GM23338 (cell line): ENCODE measurements at regions not wholly inside any gene's neighbourhood (a gene's known extent, or its start where the extent isn't known, plus 50 kb on each side); places are given as distances from the start of the nearest gene placed in this dataset.

Experiments
- ATAC-seq: fragments of 200-7000 bp; cut with Tn5 transposase; 3 replicates; pipeline ENCODE4 v1.9.1; 2020
- DNase-seq: peaks from one replicate; pipeline ENCODE4 v3.0.0-alpha.2; 2015; ENCODE audit warnings: low spot score
- H2AFZ ChIP-seq: fragments of 200-600 bp; sonication (generic); 2 replicates; pipeline ENCODE4 v1.8.0; 2016; ENCODE audit warnings: antibody characterized with exemption, mild to moderate bottlenecking, moderate library complexity
- H3F3A ChIP-seq: fragments of 200-600 bp; sonication (generic); replicated peaks from 2 replicates; pipeline ENCODE4 v1.8.0; 2017; ENCODE audit warnings: antibody characterized with exemption, mixed run types, low read depth
- H3K27ac ChIP-seq: fragments of 200-600 bp; sonication (generic); 2 replicates; pipeline ENCODE4 v1.6.1; 2016; ENCODE audit warnings: low read depth
- H3K27me3 ChIP-seq: fragments of 200-600 bp; sonication (generic); 2 replicates; pipeline ENCODE4 v1.8.0; 2016; ENCODE audit warnings: mild to moderate bottlenecking, mixed run types, moderate library complexity; ENCODE audit not compliant: insufficient read depth
- H3K36me3 ChIP-seq: fragments of 200-600 bp; sonication (generic); 2 replicates; pipeline ENCODE4 v1.8.0; 2016; ENCODE audit warnings: mild to moderate bottlenecking; ENCODE audit not compliant: insufficient read depth
- H3K4me1 ChIP-seq: fragments of 200-600 bp; sonication (generic); 2 replicates; pipeline ENCODE4 v1.8.0; 2016; ENCODE audit warnings: mild to moderate bottlenecking, moderate library complexity; ENCODE audit not compliant: insufficient read depth
- H3K4me2 ChIP-seq: fragments of 200-600 bp; sonication (generic); 2 replicates; pipeline ENCODE4 v1.7.1; 2017; ENCODE audit warnings: mixed run types
- H3K4me3 ChIP-seq: fragments of 200-600 bp; sonication (generic); 2 replicates; pipeline ENCODE4 v1.6.1; 2016; ENCODE audit warnings: mixed run types
- H3K79me2 ChIP-seq: fragments of 200-600 bp; sonication (generic); replicated peaks from 2 replicates; pipeline ENCODE4 v1.8.0; 2017; ENCODE audit warnings: mild to moderate bottlenecking; ENCODE audit not compliant: insufficient read depth
- H3K9me2 ChIP-seq: fragments of 200-600 bp; sonication (generic); 2 replicates; pipeline ENCODE4 v1.8.0; 2017; ENCODE audit not compliant: insufficient read depth
- H4K20me1 ChIP-seq: fragments of 200-600 bp; sonication (generic); replicated peaks from 2 replicates; pipeline ENCODE4 v1.8.0; 2017; ENCODE audit warnings: mild to moderate bottlenecking; ENCODE audit not compliant: insufficient read depth
- H3K27ac Mint-ChIP-seq: 2 replicates; pipeline ENCODE4 v1.8.0; 2020; ENCODE audit warnings: inconsistent platforms, mild to moderate bottlenecking, moderate library complexity, mixed read lengths
- H3K27me3 Mint-ChIP-seq: 3 replicates; pipeline ENCODE4 v1.8.0; 2022; ENCODE audit warnings: low read depth, mild to moderate bottlenecking, moderate library complexity, mixed read lengths, inconsistent platforms; ENCODE audit not compliant: insufficient read depth, poor library complexity
- H3K36me3 Mint-ChIP-seq: 3 replicates; pipeline ENCODE4 v1.8.0; 2021; ENCODE audit warnings: low read depth, mild to moderate bottlenecking, inconsistent platforms, moderate library complexity, mixed read lengths
- H3K4me1 Mint-ChIP-seq: 3 replicates; pipeline ENCODE4 v1.8.0; 2020; ENCODE audit warnings: mild to moderate bottlenecking, inconsistent platforms, mixed read lengths
- H3K4me3 Mint-ChIP-seq: 3 replicates; pipeline ENCODE4 v1.8.0; 2021; ENCODE audit warnings: moderate library complexity, mild to moderate bottlenecking, inconsistent platforms, mixed read lengths
- H3K9me3 Mint-ChIP-seq: 3 replicates; pipeline ENCODE4 v1.8.0; 2020; ENCODE audit warnings: moderate library complexity, mild to moderate bottlenecking, inconsistent platforms, mixed read lengths
- CREB1 ChIP-seq: fragments of 250-450 bp; sonication (Bioruptor Pico); IDR thresholded peaks from 2 replicates; pipeline ENCODE4 v1.5.0; 2020; ENCODE audit warnings: low read depth, mild to moderate bottlenecking, moderate library complexity
- CTCF ChIP-seq, 2 experiments: fragments of 200-600 bp in 1 of 2; sonication (generic) in 1 of 2; conservative IDR thresholded peaks; 2 replicates each; pipeline versions ENCODE4 v1.5.1 to v1.6.1; 2016 to 2017; ENCODE audit warnings: antibody characterized with exemption in 2 of 2, low read depth in 2 of 2, mild to moderate bottlenecking in 2 of 2, moderate library complexity in 1 of 2
- ETS1 ChIP-seq: IDR thresholded peaks from 2 replicates; pipeline ENCODE4 v1.6.1; 2016; ENCODE audit warnings: antibody characterized with exemption
- EZH2 ChIP-seq: fragments of 200-600 bp; sonication (generic); IDR thresholded peaks from one replicate; pipeline ENCODE4 v1.8.0; 2017; ENCODE audit warnings: antibody characterized with exemption, mild to moderate bottlenecking, low read depth; ENCODE audit not compliant: unreplicated experiment
- EZH2phosphoT487 ChIP-seq: fragments of 200-600 bp; sonication (generic); IDR thresholded peaks from one replicate; pipeline ENCODE4 v1.8.1; 2018; ENCODE audit warnings: antibody characterized with exemption; ENCODE audit not compliant: unreplicated experiment
- JUNB ChIP-seq: IDR thresholded peaks from one replicate; pipeline ENCODE4 v1.6.1; 2016; ENCODE audit warnings: antibody characterized with exemption; ENCODE audit not compliant: unreplicated experiment
- NANOG ChIP-seq: IDR thresholded peaks from 2 replicates; pipeline ENCODE4 v1.6.1; 2016; ENCODE audit warnings: antibody characterized with exemption, borderline replicate concordance
- POLR2AphosphoS5 ChIP-seq: IDR thresholded peaks from 2 replicates; pipeline ENCODE4 v1.6.1; 2016; ENCODE audit warnings: antibody characterized with exemption, low read depth
- REST ChIP-seq: IDR thresholded peaks from one replicate; pipeline ENCODE4 v1.6.1; 2018; ENCODE audit warnings: antibody characterized with exemption; ENCODE audit not compliant: unreplicated experiment
- STAT1 ChIP-seq: IDR thresholded peaks from one replicate; pipeline ENCODE4 v1.6.1; 2016; ENCODE audit warnings: antibody characterized with exemption; ENCODE audit not compliant: unreplicated experiment
- ZNF114 ChIP-seq: fragments of 250-450 bp; sonication (Bioruptor Pico); IDR thresholded peaks from 2 replicates; pipeline ENCODE4 v1.5.0; 2020; ENCODE audit warnings: mild to moderate bottlenecking, moderate library complexity
- ZNF331 ChIP-seq: fragments of 250-450 bp; sonication (Bioruptor Pico); IDR thresholded peaks from 2 replicates; pipeline ENCODE4 v1.5.0; 2020; ENCODE audit warnings: low read depth, mild to moderate bottlenecking, moderate library complexity
- ZNF462 ChIP-seq: fragments of 250-450 bp; sonication (Bioruptor Pico); IDR thresholded peaks from 2 replicates; pipeline ENCODE4 v1.5.0; 2020; ENCODE audit warnings: mild to moderate bottlenecking, moderate library complexity

- ATAC-seq (no peak), DNase-seq (no peak)
- H3K4me3 ChIP-seq, result no peak overlapping the region
- no peaks in the 10 kb centered on the region for H4K20me1 ChIP-seq
- Mint-ChIP-seq H3K27ac (peak overlapping the region; percentile 24; the same call in 1 of the 2 replicates), H3K4me1 (peaks cover 20% of the 10 kb centered on the region; the same call in 2 of the 3 replicates), H3K36me3 (peaks cover 4% of the 10 kb centered on the region; the same call in 2 of the 3 replicates), H3K9me3 (peaks cover 4% of the 10 kb centered on the region; the same call in 1 of the 3 replicates), H3K27me3 (peaks cover 2% of the 10 kb centered on the region), H3K4me3 (no peak overlapping the region)
- H3K4me1 ChIP-seq, result peaks cover 27% of the 10 kb centered on the region
- H3K27ac ChIP-seq, result no peak overlapping the region
- H3K9me2 ChIP-seq, result no peaks in the 10 kb centered on the region
- no peaks in the 10 kb centered on the region for H3K79me2 ChIP-seq
- H3K27me3 ChIP-seq, result no peaks in the 10 kb centered on the region
- TF ChIP-seq EZH2, result no peak
- TF ChIP-seq ZNF462, result no peak
- TF ChIP-seq JUNB, result no peak
- TF ChIP-seq CREB1 (CRISPR knock-in tag), result no peak
- no peak for TF ChIP-seq POLR2AphosphoS5
- TF ChIP-seq ETS1, result no peak
- no peak for TF ChIP-seq EZH2phosphoT487
- TF ChIP-seq NANOG, result no peak
- TF ChIP-seq ZNF331 (CRISPR knock-in tag), result no peak
- TF ChIP-seq CTCF (conservative IDR thresholded peaks at IDR 0.05; ENCODE audit: low read depth in 2 of 2), result no peak
- no peak for TF ChIP-seq ZNF114 (CRISPR knock-in tag)
- TF ChIP-seq REST, result no peak
- TF ChIP-seq STAT1, result no peak
- no peaks in the 10 kb centered on the region for H3K36me3 ChIP-seq
- H3F3A ChIP-seq, result no peaks in the 10 kb centered on the region
- H2AFZ ChIP-seq, result no peak overlapping the region
- no peak overlapping the region for H3K4me2 ChIP-seq
These were observed 1966.0 kb downstream of the PCDH7 start for GRCh38 chr4:32686123-32686522.
